Ovary (tissue), 7 donors: ENCODE measurements at regions not wholly inside any gene's neighbourhood (a gene's known extent, or its start where the extent isn't known, plus 50 kb on each side); places are given as distances from the start of the nearest gene placed in this dataset.

Experiments used
- DNase-seq, 5 donors: peaks; one replicate each; pipeline ENCODE4 v3.0.0-alpha.2; 2019 to 2020
- H3K27ac ChIP-seq, 2 donors: fragments of 200-600 bp; one replicate each; pipeline versions ENCODE4 v1.5.1 to v1.8.0; 2019 to 2022
- H3K27me3 ChIP-seq: fragments of 200-600 bp; one replicate; pipeline ENCODE4 v1.8.0; 2022
- H3K36me3 ChIP-seq: fragments of 200-600 bp; sonication (generic); one replicate; pipeline ENCODE4 v1.5.1; 2019
- H3K4me1 ChIP-seq: one replicate; pipeline ENCODE4 v1.8.1; 2013; ENCODE audit warnings: mild to moderate bottlenecking, moderate library complexity; ENCODE audit not compliant: insufficient read depth
- H3K4me3 ChIP-seq: fragments of 200-600 bp; sonication (generic); one replicate; pipeline ENCODE4 v1.5.1; 2017
- H3K9me3 ChIP-seq, 2 donors: fragments of 200-600 bp in 1 of 2; sonication (generic) in 1 of 2; one replicate each; pipeline versions ENCODE4 v1.5.1 to v1.8.1; 2013 to 2019; ENCODE audit warnings: mild to moderate bottlenecking in 1 of 2, moderate library complexity in 1 of 2
- CTCF ChIP-seq, 3 donors: fragments of 450-650 bp in 2 of 3; fragments of 200-600 bp in 1 of 3; IDR thresholded peaks; one replicate each; pipeline versions ENCODE4 v1.5.1 to v1.8.0; 2016 to 2022; ENCODE audit warnings: antibody characterized with exemption in 3 of 3, mild to moderate bottlenecking in 1 of 3
- EP300 ChIP-seq: sonication (generic); formaldehyde crosslinking; IDR thresholded peaks from one replicate; pipeline ENCODE4 v1.6.1; 2017; ENCODE audit warnings: antibody characterized with exemption
- POLR2A ChIP-seq: fragments of 450-650 bp; IDR thresholded peaks from one replicate; pipeline ENCODE4 v1.6.1; 2017; ENCODE audit warnings: antibody characterized with exemption, mild to moderate bottlenecking, moderate library complexity
- WGBS, 3 donors: extraction: QIAGEN DNeasy Blood & Tissue Kit in 1 of 3; methylation state at CpG; one replicate each; pipeline versions ENCODE4 v1.1.5 to v1.1.7; 2013 to 2017; 5-methylcytosine and 5-hydroxymethylcytosine counted together
- intact Hi-C, 4 donors: fragments of 100-400 bp; cut with DNase I; formaldehyde crosslinking; loops; one replicate each; pipeline versions ENCODE4 v1.11.0 to v1.15.1; 2022 to 2023
- donor health status: DM: no; HTN: no; CAD: no; lungs with moderate emphysema.
- donor health status: DM: no; HTN: no; CAD: no.
- donor health status: Bipolar disorder and iron deficiency.
- donor health status: DM: no; HTN: no; CAD: no.
- donor health status: DM: yes; HTN: yes; CAD: no.

- TF ChIP-seq CTCF (IDR thresholded peaks at IDR 0.05) (no peak), EP300 (no peak)
These were observed 146.0 kb downstream of the C9orf50 start for GRCh38 chr9:129474740-129475404.

GRCh38 chr9:129473523-129474244, 147.2 kb downstream of the C9orf50 start:
- Histone ChIP-seq H3K36me3 (no peaks in the 10 kb centered on the region), H3K4me3 (no peak overlapping the region), H3K27ac (peak overlapping the region; percentile 5 to 87), H3K9me3 (no peaks in the 10 kb centered on the region), H3K27me3 (no peaks in the 10 kb centered on the region), H3K4me1 (peaks cover 21% of the 10 kb centered on the region)
- DNase-seq = peak; percentile 76 to 82 (median 80)
- WGBS, 3 donors = 33 to 45% (median 35%) methylated on average over 15 of the region's 15 CpGs
- intact Hi-C loops = loop anchor here in 1 of 4 donors (10.0 kb wide), 1 partner anchor 59 kb away; no protein-coding TSS in a partner anchor
- TF ChIP-seq EP300 (peak; percentile 31), POLR2A (no peak)

More at GRCh38 chr9:129474740-129475404, 146.0 kb downstream of the C9orf50 start:
- 81 to 90% (median 88%) methylated on average over 6 of the region's 6 CpGs for WGBS, 3 donors
- intact Hi-C loops = loop anchor here in 1 of 4 donors (5.0 to 10.0 kb wide), 2 partner anchors 60 to 153 kb away; no protein-coding TSS in a partner anchor
- Histone ChIP-seq H3K4me1 (peaks cover 22% of the 10 kb centered on the region), H3K27ac (peak overlapping the region; percentile 25 to 87), H3K9me3 (no peaks in the 10 kb centered on the region), H3K36me3 (no peaks in the 10 kb centered on the region), H3K27me3 (no peaks in the 10 kb centered on the region), H3K4me3 (no peak overlapping the region)
- no peak for DNase-seq

- no peaks in the 10 kb centered on the region for H3K27me3 ChIP-seq
These were observed 148.2 kb downstream of the C9orf50 start for GRCh38 chr9:129472651-129473102.

GRCh38 chr9:129471201-129472019, 149.5 kb downstream of the C9orf50 start:
- no peak overlapping the region for H3K4me3 ChIP-seq
- peak overlapping the region in 1 of 2 donors; percentile 87 for H3K27ac ChIP-seq
- no peaks in the 10 kb centered on the region for H3K36me3 ChIP-seq
- no peaks in the 10 kb centered on the region for H3K27me3 ChIP-seq
- intact Hi-C loops = loop anchor here in 1 of 4 donors (10.0 kb wide), 1 partner anchor 57 kb away; no protein-coding TSS in a partner anchor
- WGBS, 3 donors = 90 to 94% (median 93%) methylated on average over 4 to 5 of the region's 5 CpGs
- no peak for DNase-seq
- H3K9me3 ChIP-seq = no peaks in the 10 kb centered on the region
- no peak for TF ChIP-seq CTCF (IDR thresholded peaks at IDR 0.05)
- TF ChIP-seq POLR2A = no peak
- TF ChIP-seq EP300 = no peak
- peaks cover 17% of the 10 kb centered on the region for H3K4me1 ChIP-seq

More at GRCh38 chr9:129472651-129473102, 148.2 kb downstream of the C9orf50 start:
- intact Hi-C loops = loop anchor here in 1 of 4 donors (10.0 kb wide), 1 partner anchor 58 kb away; no protein-coding TSS in a partner anchor
- Histone ChIP-seq H3K9me3 (no peaks in the 10 kb centered on the region), H3K36me3 (no peaks in the 10 kb centered on the region), H3K27ac (peak overlapping the region; percentile 5 to 87), H3K4me3 (no peak overlapping the region), H3K4me1 (peaks cover 21% of the 10 kb centered on the region)
- 79 to 87% (median 83%) methylated on average over 6 of the region's 6 CpGs for WGBS, 3 donors
- no peak for TF ChIP-seq POLR2A
- TF ChIP-seq EP300 = no peak
- TF ChIP-seq CTCF (IDR thresholded peaks at IDR 0.05) = no peak
- no peak for DNase-seq
